GM18907 (cell line): ENCODE measurements at regions not wholly inside any gene's neighbourhood (a gene's known extent, or its start where the extent isn't known, plus 50 kb on each side); places are given as distances from the start of the nearest gene placed in this dataset.
"Not testable (repeated sequence)": the region's sequence is repeated elsewhere in the genome, so short reads cannot be mapped to it uniquely, and the experiment has no call there.

ENCODE experiments used
- ATAC-seq: cut with Tn5 transposase; IDR thresholded peaks from one replicate; pipeline ENCODE4 v1.9.1; 2021; ENCODE audit warnings: mild to moderate bottlenecking, moderate library complexity; ENCODE audit not compliant: unreplicated experiment

- no peak for ATAC-seq
Observed at GRCh38 chr4:138347561-138347960, 105.4 kb upstream of the SLC7A11 start.

GRCh38 chr4:138344851-138345250 is 102.7 kb upstream of the SLC7A11 start:
- no peak for ATAC-seq

GRCh38 chr4:138344054-138344453 is 101.9 kb upstream of the SLC7A11 start:
- no peak for ATAC-seq

- ATAC-seq = peak; percentile 95
Observed at GRCh38 chr4:138341739-138342415, 99.7 kb upstream of the SLC7A11 start.

- ATAC-seq = no peak
Observed at GRCh38 chr4:138338840-138339239, 96.7 kb upstream of the SLC7A11 start.

GRCh38 chr4:138338222-138338621 is 96.1 kb upstream of the SLC7A11 start:
- ATAC-seq = not testable (repeated sequence)

- ATAC-seq = no peak
Observed at GRCh38 chr4:138334346-138335016, 92.3 kb upstream of the SLC7A11 start.

GRCh38 chr4:138332415-138332814 is 90.3 kb upstream of the SLC7A11 start:
- not testable (repeated sequence) for ATAC-seq

- no peak for ATAC-seq
Observed at GRCh38 chr4:138330531-138330930, 88.4 kb upstream of the SLC7A11 start.

- ATAC-seq = no peak
Observed at GRCh38 chr4:138329506-138330070, 87.4 kb upstream of the SLC7A11 start.

GRCh38 chr4:138327338-138327737 is 85.2 kb upstream of the SLC7A11 start:
- ATAC-seq = no peak

GRCh38 chr4:138320831-138321230 is 78.7 kb upstream of the SLC7A11 start:
- ATAC-seq = no peak

- no peak for ATAC-seq
Observed at GRCh38 chr4:138320030-138320429, 77.9 kb upstream of the SLC7A11 start.

GRCh38 chr4:138317175-138317748 is 75.1 kb upstream of the SLC7A11 start:
- ATAC-seq = no peak

GRCh38 chr4:138312536-138312911 is 70.4 kb upstream of the SLC7A11 start:
- no peak for ATAC-seq

- no peak for ATAC-seq
Observed at GRCh38 chr4:138311771-138312535, 69.8 kb upstream of the SLC7A11 start.

GRCh38 chr4:138310991-138311390 is 68.8 kb upstream of the SLC7A11 start:
- no peak for ATAC-seq

- no peak for ATAC-seq
Observed at GRCh38 chr4:138310498-138310897, 68.3 kb upstream of the SLC7A11 start.

GRCh38 chr4:138308356-138308755 is 66.2 kb upstream of the SLC7A11 start:
- ATAC-seq = no peak

GRCh38 chr4:138307319-138307718 is 65.2 kb upstream of the SLC7A11 start:
- no peak for ATAC-seq

GRCh38 chr4:138305050-138305449 is 62.9 kb upstream of the SLC7A11 start:
- no peak for ATAC-seq
